ENCODE measurements at regions not wholly inside any gene's neighbourhood (a gene's known extent, or its start where the extent isn't known, plus 50 kb on each side); places are given as distances from the start of the nearest gene placed in this dataset.

GRCh38 chr11:127217452-127218274 is 217.1 kb upstream of the KIRREL3 start:
- DNase-seq: no peak

- DNase-seq: no peak
Observed at GRCh38 chr11:127205688-127206217, 205.2 kb upstream of the KIRREL3 start.

GRCh38 chr11:127203490-127203889 is 202.9 kb upstream of the KIRREL3 start:
- DNase-seq: no peak

- no peak for DNase-seq
Observed at GRCh38 chr11:127202105-127202504, 201.5 kb upstream of the KIRREL3 start.

- no peak for DNase-seq
Observed at GRCh38 chr11:127199306-127199801, 198.8 kb upstream of the KIRREL3 start.

GRCh38 chr11:127195501-127196120 is 195.0 kb upstream of the KIRREL3 start:
- no peak for DNase-seq

GRCh38 chr11:127194521-127194920 is 194.0 kb upstream of the KIRREL3 start:
- DNase-seq: no peak

GRCh38 chr11:127193950-127194349 is 193.4 kb upstream of the KIRREL3 start:
- DNase-seq: no peak

GRCh38 chr11:127191689-127192088 is 191.1 kb upstream of the KIRREL3 start:
- no peak for DNase-seq

GRCh38 chr11:127191261-127191660 is 190.7 kb upstream of the KIRREL3 start:
- DNase-seq: no peak

- no peak for DNase-seq
Observed at GRCh38 chr11:127182586-127183203, 182.1 kb upstream of the KIRREL3 start.

- no peak for DNase-seq
Observed at GRCh38 chr11:127157225-127157624, 156.7 kb upstream of the KIRREL3 start.

GRCh38 chr11:127149410-127149809 is 148.8 kb upstream of the KIRREL3 start:
- no peak for DNase-seq

GRCh38 chr11:127143251-127143650 is 142.7 kb upstream of the KIRREL3 start:
- DNase-seq: no peak

- no peak for DNase-seq
Observed at GRCh38 chr11:127138613-127139012, 138.0 kb upstream of the KIRREL3 start.

GRCh38 chr11:127137771-127138280 is 137.3 kb upstream of the KIRREL3 start:
- DNase-seq: peak; percentile 33

- no peak for DNase-seq
Observed at GRCh38 chr11:127136438-127136837, 135.9 kb upstream of the KIRREL3 start.

- DNase-seq: no peak
Observed at GRCh38 chr11:127135256-127135655, 134.7 kb upstream of the KIRREL3 start.

GRCh38 chr11:127133061-127133460 is 132.5 kb upstream of the KIRREL3 start:
- DNase-seq: no peak

GRCh38 chr11:127130321-127130720 is 129.8 kb upstream of the KIRREL3 start:
- no peak for DNase-seq

- DNase-seq: no peak
Observed at GRCh38 chr11:127126986-127127385, 126.4 kb upstream of the KIRREL3 start.

GRCh38 chr11:127119356-127119755 is 118.8 kb upstream of the KIRREL3 start:
- DNase-seq: no peak

GRCh38 chr11:127118811-127119210 is 118.2 kb upstream of the KIRREL3 start:
- no peak for DNase-seq
